Astrocyte (in vitro differentiated cells and primary cell): ENCODE measurements at regions not wholly inside any gene's neighbourhood (a gene's known extent, or its start where the extent isn't known, plus 50 kb on each side); places are given as distances from the start of the nearest gene placed in this dataset.

ENCODE experiments used
- EZH2 ChIP-seq: IDR thresholded peaks from 2 replicates; pipeline ENCODE4 v1.6.1; 2012; ENCODE audit warnings: mild to moderate bottlenecking, low read length, inconsistent platforms; ENCODE audit not compliant: insufficient read depth
- TF ChIP-seq, protein P1 (sequence below): IDR thresholded peaks from 2 replicates; pipeline ENCODE4 v1.5.1; 2011; ENCODE audit warnings: low read depth, mild to moderate bottlenecking, inconsistent platforms, low read length, moderate library complexity; ENCODE audit not compliant: insufficient read depth

DNA sequence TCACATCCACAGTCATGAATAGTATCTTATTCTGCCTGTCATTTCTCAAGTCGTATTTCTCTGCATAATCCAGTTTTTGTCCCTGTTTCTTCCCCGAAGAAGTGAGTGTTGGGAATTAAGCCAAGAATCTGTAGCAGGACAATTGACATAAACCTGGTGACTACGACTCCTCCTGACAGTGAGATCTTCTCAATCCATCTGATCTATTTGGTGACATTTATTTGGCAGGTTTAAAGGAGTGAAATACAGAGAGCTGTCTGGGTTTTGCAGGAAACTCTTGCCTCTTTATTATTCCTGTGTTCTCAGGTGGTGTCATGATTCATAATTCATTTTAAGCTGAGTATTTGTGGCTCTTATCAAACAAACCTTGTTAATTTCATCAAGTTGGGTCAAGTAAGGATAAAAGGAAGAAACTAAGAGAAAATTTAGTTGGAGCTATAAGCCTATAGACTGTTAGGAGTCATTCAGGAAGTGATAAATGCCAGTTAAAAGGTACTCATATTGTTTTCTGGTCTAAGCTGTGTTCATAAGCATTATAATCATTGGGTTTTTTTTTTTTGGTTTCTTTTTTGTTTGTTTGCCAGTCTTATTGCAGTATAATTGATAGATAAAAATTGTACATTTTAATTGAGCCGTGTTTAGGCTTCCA, 95.9 kb upstream of the PCSK1 start:
- TF ChIP-seq, protein P1, sequence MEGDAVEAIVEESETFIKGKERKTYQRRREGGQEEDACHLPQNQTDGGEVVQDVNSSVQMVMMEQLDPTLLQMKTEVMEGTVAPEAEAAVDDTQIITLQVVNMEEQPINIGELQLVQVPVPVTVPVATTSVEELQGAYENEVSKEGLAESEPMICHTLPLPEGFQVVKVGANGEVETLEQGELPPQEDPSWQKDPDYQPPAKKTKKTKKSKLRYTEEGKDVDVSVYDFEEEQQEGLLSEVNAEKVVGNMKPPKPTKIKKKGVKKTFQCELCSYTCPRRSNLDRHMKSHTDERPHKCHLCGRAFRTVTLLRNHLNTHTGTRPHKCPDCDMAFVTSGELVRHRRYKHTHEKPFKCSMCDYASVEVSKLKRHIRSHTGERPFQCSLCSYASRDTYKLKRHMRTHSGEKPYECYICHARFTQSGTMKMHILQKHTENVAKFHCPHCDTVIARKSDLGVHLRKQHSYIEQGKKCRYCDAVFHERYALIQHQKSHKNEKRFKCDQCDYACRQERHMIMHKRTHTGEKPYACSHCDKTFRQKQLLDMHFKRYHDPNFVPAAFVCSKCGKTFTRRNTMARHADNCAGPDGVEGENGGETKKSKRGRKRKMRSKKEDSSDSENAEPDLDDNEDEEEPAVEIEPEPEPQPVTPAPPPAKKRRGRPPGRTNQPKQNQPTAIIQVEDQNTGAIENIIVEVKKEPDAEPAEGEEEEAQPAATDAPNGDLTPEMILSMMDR: no peak
- TF ChIP-seq EZH2: no peak
